Spleen (tissue), 11 donors: ENCODE measurements at regions not wholly inside any gene's neighbourhood (a gene's known extent, or its start where the extent isn't known, plus 50 kb on each side); places are given as distances from the start of the nearest gene placed in this dataset.

Experiments
- DNase-seq: peaks from one replicate; pipeline ENCODE4 v3.0.0-alpha.2; 2020
- H3K27ac ChIP-seq, 8 donors: fragments of 200-600 bp; sonication (generic) in 7 of 8; 1 replicate in 4 of 8; 2 replicates in 4 of 8; pipeline versions ENCODE4 v1.5.0 to v1.8.0; 2016 to 2021; ENCODE audit warnings: inconsistent platforms in 4 of 8, mild to moderate bottlenecking in 4 of 8, moderate library complexity in 1 of 8
- H3K27me3 ChIP-seq, 7 donors: fragments of 200-600 bp; sonication (generic) in 6 of 7; replicated peaks in 1 of 7; 1 replicate in 4 of 7; 2 replicates in 3 of 7; pipeline versions ENCODE4 v1.5.0 to v1.8.0; 2016 to 2021; ENCODE audit warnings: inconsistent platforms in 3 of 7, mild to moderate bottlenecking in 1 of 7
- H3K36me3 ChIP-seq, 6 donors: fragments of 200-600 bp; sonication (generic) in 5 of 6; 1 replicate in 4 of 6; 2 replicates in 2 of 6; pipeline versions ENCODE4 v1.5.0 to v1.8.0; 2016 to 2021; ENCODE audit warnings: inconsistent platforms in 2 of 6
- H3K4me1 ChIP-seq, 6 donors: fragments of 200-600 bp; sonication (generic) in 5 of 6; 1 replicate in 3 of 6; 2 replicates in 3 of 6; pipeline versions ENCODE4 v1.5.0 to v1.8.0; 2016 to 2021; ENCODE audit warnings: inconsistent platforms in 3 of 6
- H3K4me3 ChIP-seq, 8 donors: fragments of 200-600 bp; sonication (generic) in 7 of 8; 1 replicate in 4 of 8; 2 replicates in 4 of 8; pipeline versions ENCODE4 v1.5.0 to v1.8.0; 2016 to 2021; ENCODE audit warnings: inconsistent platforms in 4 of 8, mild to moderate bottlenecking in 4 of 8, moderate library complexity in 2 of 8
- H3K9me3 ChIP-seq, 8 donors: fragments of 200-600 bp; sonication (generic) in 7 of 8; 1 replicate in 4 of 8; 2 replicates in 4 of 8; pipeline versions ENCODE4 v1.5.0 to v1.8.0; 2016 to 2021; ENCODE audit warnings: inconsistent platforms in 4 of 8
- POLR2A ChIP-seq, 3 donors: fragments of 450-650 bp; IDR thresholded peaks; one replicate each; pipeline ENCODE4 v1.5.1; 2017; ENCODE audit warnings: antibody characterized with exemption in 3 of 3, mild to moderate bottlenecking in 1 of 3
- POLR2AphosphoS5 ChIP-seq, 3 donors: sonication (generic); formaldehyde crosslinking; IDR thresholded peaks; one replicate each; pipeline ENCODE4 v1.5.1; 2017; ENCODE audit warnings: antibody characterized with exemption in 3 of 3
- WGBS, 5 donors: extraction: QIAGEN DNeasy Blood & Tissue Kit in 3 of 5; methylation state at CpG; one replicate each; pipeline versions ENCODE4 v1.1.5 to v1.1.7; 2013 to 2018; 5-methylcytosine and 5-hydroxymethylcytosine counted together
- intact Hi-C: fragments of 100-400 bp; cut with DNase I; formaldehyde crosslinking; loops from one replicate; pipeline ENCODE4 v1.15.0; 2023; ENCODE audit warnings: low total_unique reads
- TF ChIP-seq, protein P1 (sequence below), 11 experiments: fragments of 200-600 bp in 7 of 11; fragments of 450-650 bp in 4 of 11; sonication (generic) in 4 of 11; IDR thresholded peaks in 8 of 11; conservative IDR thresholded peaks in 3 of 11; 1 replicate in 7 of 11; 2 replicates in 4 of 11; pipeline versions ENCODE4 v1.4.0 to v1.8.0; 2016 to 2021; ENCODE audit warnings: antibody characterized with exemption in 11 of 11, inconsistent platforms in 4 of 11, mild to moderate bottlenecking in 1 of 11
- donor health status: healthy with polysubstance abuse.
- donor health status: DM: no; HTN: no; CAD: no; lungs with moderate emphysema.
- donor health status: DM: no; HTN: no; CAD: no.
- donor health status: Bipolar disorder and iron deficiency.
- donor health status: healthy.
- donor health status: DM: no; HTN: no; CAD: no.
- donor health status: DM: yes; HTN: yes; CAD: no.

DNA sequence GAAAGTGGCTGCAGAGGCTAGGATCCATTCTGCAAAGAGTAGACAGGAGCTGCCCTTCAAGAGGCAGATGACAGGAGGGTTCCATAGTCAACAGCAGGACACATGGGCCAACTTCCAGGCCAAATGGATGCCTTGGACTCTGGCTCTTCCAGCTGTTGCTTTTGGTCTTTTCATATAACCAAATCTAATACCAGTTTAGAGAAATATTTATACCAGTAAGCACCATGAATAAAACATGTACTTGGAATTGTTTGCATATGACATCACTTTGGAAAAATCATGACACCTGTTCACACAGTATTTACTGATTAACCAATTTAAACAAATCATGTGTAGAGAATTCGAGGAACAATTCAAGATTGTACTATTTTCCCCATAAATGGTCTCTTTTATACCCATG lies 481.3 kb downstream of the DMRT2 start:
- no peak for DNase-seq
- Histone ChIP-seq H3K27ac (no peak overlapping the region), H3K9me3 (no peaks in the 10 kb centered on the region), H3K4me3 (no peak overlapping the region), H3K4me1 (no peaks in the 10 kb centered on the region), H3K36me3 (no peaks in the 10 kb centered on the region), H3K27me3 (no peaks in the 10 kb centered on the region)
- WGBS, 5 donors: 49 to 61% (median 53%) methylated on average over 1 of the region's 1 CpG
- intact Hi-C loops: no loop called here
- TF ChIP-seq POLR2A (IDR thresholded peaks at IDR 0.05) (no peak), POLR2AphosphoS5 (IDR thresholded peaks at IDR 0.05) (no peak)
- TF ChIP-seq, protein P1, sequence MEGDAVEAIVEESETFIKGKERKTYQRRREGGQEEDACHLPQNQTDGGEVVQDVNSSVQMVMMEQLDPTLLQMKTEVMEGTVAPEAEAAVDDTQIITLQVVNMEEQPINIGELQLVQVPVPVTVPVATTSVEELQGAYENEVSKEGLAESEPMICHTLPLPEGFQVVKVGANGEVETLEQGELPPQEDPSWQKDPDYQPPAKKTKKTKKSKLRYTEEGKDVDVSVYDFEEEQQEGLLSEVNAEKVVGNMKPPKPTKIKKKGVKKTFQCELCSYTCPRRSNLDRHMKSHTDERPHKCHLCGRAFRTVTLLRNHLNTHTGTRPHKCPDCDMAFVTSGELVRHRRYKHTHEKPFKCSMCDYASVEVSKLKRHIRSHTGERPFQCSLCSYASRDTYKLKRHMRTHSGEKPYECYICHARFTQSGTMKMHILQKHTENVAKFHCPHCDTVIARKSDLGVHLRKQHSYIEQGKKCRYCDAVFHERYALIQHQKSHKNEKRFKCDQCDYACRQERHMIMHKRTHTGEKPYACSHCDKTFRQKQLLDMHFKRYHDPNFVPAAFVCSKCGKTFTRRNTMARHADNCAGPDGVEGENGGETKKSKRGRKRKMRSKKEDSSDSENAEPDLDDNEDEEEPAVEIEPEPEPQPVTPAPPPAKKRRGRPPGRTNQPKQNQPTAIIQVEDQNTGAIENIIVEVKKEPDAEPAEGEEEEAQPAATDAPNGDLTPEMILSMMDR (IDR thresholded peaks at IDR 0.05 in 8 of 11, conservative IDR thresholded peaks at IDR 0.05 in 3 of 11): no peak

DNA sequence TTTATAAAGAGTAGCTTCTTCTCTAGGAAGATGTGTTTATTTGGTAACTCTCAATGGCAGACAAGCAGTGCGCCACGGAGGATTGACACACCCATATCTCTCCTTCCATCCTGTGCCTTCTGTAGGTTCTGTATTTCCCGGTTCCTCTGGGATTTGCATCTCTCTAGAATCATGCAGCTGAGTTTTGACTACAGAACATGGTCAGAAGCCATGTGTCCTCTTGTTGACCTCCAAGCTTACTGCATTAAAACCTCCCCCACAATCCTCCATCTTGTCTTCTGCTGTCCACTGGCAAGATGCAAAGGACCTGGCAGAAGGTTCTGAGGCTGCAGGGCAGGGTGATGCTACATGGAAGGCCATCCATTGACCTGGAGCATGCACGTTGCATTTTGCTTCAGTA lies 482.0 kb downstream of the DMRT2 start:
- 64 to 79% (median 77%) methylated on average over 4 of the region's 4 CpGs for WGBS, 5 donors
- no peaks in the 10 kb centered on the region for H3K4me1 ChIP-seq
- H3K4me3 ChIP-seq: no peak overlapping the region
- TF ChIP-seq POLR2AphosphoS5 (IDR thresholded peaks at IDR 0.05): no peak
- no peak for DNase-seq
- no peaks in the 10 kb centered on the region for H3K27me3 ChIP-seq
- no peaks in the 10 kb centered on the region for H3K36me3 ChIP-seq
- intact Hi-C loops: no loop called here
- H3K27ac ChIP-seq: no peak overlapping the region
- H3K9me3 ChIP-seq: no peaks in the 10 kb centered on the region

DNA sequence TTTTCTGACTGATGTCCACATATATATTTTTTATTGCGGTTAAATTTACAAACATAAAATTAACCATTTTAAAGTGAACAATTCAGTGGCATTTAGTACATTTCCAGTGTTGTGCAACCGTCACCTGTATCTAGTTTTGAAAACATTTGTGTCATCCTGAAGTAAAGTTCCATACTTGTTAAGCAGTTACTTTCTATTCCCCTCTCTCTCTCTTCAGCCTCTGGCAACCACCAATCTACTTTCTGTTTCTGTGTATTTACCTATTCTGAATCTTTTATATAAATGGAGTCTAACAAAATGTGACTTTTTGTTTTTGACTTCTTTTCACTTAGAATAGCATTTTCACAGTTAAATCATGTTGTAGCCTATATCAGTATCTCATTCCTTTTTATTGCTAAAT lies 480.1 kb upstream of the SMARCA2 start:
- WGBS, 5 donors: 80 to 94% (median 81%) methylated on average over 2 of the region's 2 CpGs
- Histone ChIP-seq H3K27me3 (no peaks in the 10 kb centered on the region), H3K4me1 (no peaks in the 10 kb centered on the region), H3K36me3 (no peaks in the 10 kb centered on the region), H3K27ac (no peak overlapping the region), H3K9me3 (no peaks in the 10 kb centered on the region), H3K4me3 (no peak overlapping the region)
- intact Hi-C loops: no loop called here
- DNase-seq: no peak
- TF ChIP-seq POLR2AphosphoS5 (IDR thresholded peaks at IDR 0.05): no peak
- TF ChIP-seq, protein P1 (IDR thresholded peaks at IDR 0.05 in 8 of 11, conservative IDR thresholded peaks at IDR 0.05 in 3 of 11): no peak
- no peak for TF ChIP-seq POLR2A (IDR thresholded peaks at IDR 0.05)

DNA sequence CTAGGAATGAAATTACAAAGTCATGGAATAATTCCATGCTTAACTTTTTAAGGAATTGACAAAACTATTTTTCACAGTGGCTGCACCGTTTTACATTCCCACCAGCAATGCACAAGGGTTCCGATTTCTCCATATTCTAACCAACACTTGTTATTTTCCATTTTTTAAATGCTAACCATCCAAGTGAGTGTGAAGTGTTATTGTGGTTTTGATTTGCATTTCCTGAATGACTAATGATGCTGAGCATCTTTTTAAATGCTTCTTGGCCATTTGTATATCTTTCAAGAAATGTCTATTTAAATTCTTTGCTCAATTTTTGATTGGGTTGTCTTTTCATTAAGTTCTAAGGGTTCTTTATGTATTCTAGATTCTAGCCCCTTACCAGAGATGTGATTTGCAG lies 479.5 kb upstream of the SMARCA2 start:
- Histone ChIP-seq H3K4me3 (no peak overlapping the region), H3K27me3 (no peaks in the 10 kb centered on the region), H3K9me3 (no peaks in the 10 kb centered on the region), H3K4me1 (no peaks in the 10 kb centered on the region), H3K36me3 (no peaks in the 10 kb centered on the region), H3K27ac (no peak overlapping the region)
- no peak for DNase-seq
- WGBS, 5 donors: 76 to 88% (median 80%) methylated on average over 2 of the region's 2 CpGs
- intact Hi-C loops: no loop called here
- TF ChIP-seq POLR2AphosphoS5 (IDR thresholded peaks at IDR 0.05): no peak
- TF ChIP-seq POLR2A (IDR thresholded peaks at IDR 0.05): no peak
- TF ChIP-seq, protein P1 (IDR thresholded peaks at IDR 0.05 in 8 of 11, conservative IDR thresholded peaks at IDR 0.05 in 3 of 11): no peak

DNA sequence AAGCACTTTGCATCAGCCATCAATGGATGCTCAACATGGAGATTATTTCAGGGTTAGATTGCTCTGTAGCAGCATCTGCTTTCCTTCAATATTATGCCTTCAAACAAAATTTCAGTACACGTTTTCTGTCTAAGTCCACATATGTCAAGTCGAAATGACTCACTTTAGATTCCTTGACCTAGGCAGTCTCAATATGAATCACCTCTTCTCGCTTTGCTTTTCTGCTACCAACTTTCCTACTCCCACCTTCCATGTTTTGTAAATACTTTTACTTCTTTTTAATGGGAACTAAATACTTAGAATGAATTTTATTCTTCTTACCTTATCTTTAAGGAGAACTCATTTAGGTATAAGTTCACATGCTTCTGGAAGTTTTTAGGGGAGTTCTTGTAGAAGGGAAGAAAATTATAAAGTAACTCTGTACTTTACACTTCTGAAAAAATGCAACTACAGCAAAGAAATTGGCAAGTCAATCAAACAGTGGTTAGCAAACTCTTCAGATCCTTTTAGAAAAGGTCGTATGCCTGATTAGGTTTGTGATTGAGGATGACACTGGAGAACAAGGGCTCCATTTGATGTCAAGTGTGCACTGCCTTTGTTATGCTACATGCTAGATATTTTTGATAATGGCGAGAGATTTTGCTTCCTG lies 478.5 kb upstream of the SMARCA2 start:
- WGBS, 5 donors: 57 to 78% (median 68%) methylated on average over 5 of the region's 5 CpGs
- TF ChIP-seq, protein P1 (IDR thresholded peaks at IDR 0.05 in 8 of 11, conservative IDR thresholded peaks at IDR 0.05 in 3 of 11): no peak
- no peak for DNase-seq

More for the DNA sequence above, 478.5 kb upstream of the SMARCA2 start:
- H3K27me3 ChIP-seq: no peaks in the 10 kb centered on the region
- H3K9me3 ChIP-seq: no peaks in the 10 kb centered on the region
- no peak overlapping the region for H3K4me3 ChIP-seq
- no peaks in the 10 kb centered on the region for H3K36me3 ChIP-seq
- no peaks in the 10 kb centered on the region for H3K4me1 ChIP-seq
- H3K27ac ChIP-seq: no peak overlapping the region
- intact Hi-C loops: no loop called here
